IMR-90 (cell line): ENCODE measurements at regions not wholly inside any gene's neighbourhood (a gene's known extent, or its start where the extent isn't known, plus 50 kb on each side); places are given as distances from the start of the nearest gene placed in this dataset.
A peak's percentile ranks its signal among the peaks of the same experiment; 100 is the strongest.

Source experiments
- ATAC-seq: fragments of 200-7000 bp; cut with Tn5 transposase; 2 replicates; pipeline ENCODE4 v1.9.1; 2020; ENCODE audit warnings: low read depth, mild to moderate bottlenecking, moderate library complexity
- BruUV-seq: library from RNA; stranded (reverse); fragments of 400-500 nt; replicated peaks from 2 replicates; lab custom pipeline; 2021; lab: Mats Ljungman, UMichigan
- CTCF ChIA-PET: fragments of 300-600 bp; formaldehyde crosslinking; extraction: SDS; loops from one replicate; lab custom pipeline; 2021; ENCODE audit warnings: antibody characterized with exemption; lab: Yijun Ruan, JAX
- POLR2A ChIA-PET: fragments of 300-600 bp; sonication (Branson Sonifier 250); formaldehyde crosslinking; loops from one replicate; lab custom pipeline; 2022; ENCODE audit warnings: antibody characterized with exemption; ENCODE audit not compliant: unreplicated experiment; lab: Charles Lee
- DNase-seq: peaks from one replicate; pipeline ENCODE4 v3.0.0; 2013
- H2AFZ ChIP-seq: replicated peaks from 2 replicates; pipeline ENCODE3; 2013; ENCODE audit warnings: low read length, mild to moderate bottlenecking; ENCODE audit not compliant: poor library complexity
- H2AK5ac ChIP-seq: 2 replicates; pipeline ENCODE4 v1.6.1; 2013; ENCODE audit warnings: low read depth, low read length, inconsistent platforms
- H2AK9ac ChIP-seq: replicated peaks from 2 replicates; pipeline ENCODE3; 2013; ENCODE audit warnings: mild to moderate bottlenecking, low read depth, low read length, moderate library complexity; ENCODE audit not compliant: poor library complexity
- H2BK120ac ChIP-seq: 2 replicates; pipeline ENCODE4 v1.6.1; 2013; ENCODE audit warnings: low read depth, low read length, inconsistent platforms
- H2BK15ac ChIP-seq: 3 replicates; pipeline ENCODE4 v1.6.1; 2013; ENCODE audit warnings: low read depth, low read length, inconsistent platforms
- H2BK20ac ChIP-seq: 2 replicates; pipeline ENCODE4 v1.6.1; 2013; ENCODE audit warnings: low read depth, mild to moderate bottlenecking, inconsistent platforms, low read length, moderate library complexity
- H2BK5ac ChIP-seq: 2 replicates; pipeline ENCODE4 v1.6.1; 2013; ENCODE audit warnings: mild to moderate bottlenecking, low read depth, low read length, inconsistent platforms; ENCODE audit not compliant: poor library complexity, severe bottlenecking
- H3K14ac ChIP-seq: replicated peaks from 2 replicates; pipeline ENCODE4 v1.6.1; 2013; ENCODE audit warnings: low read depth, low read length, inconsistent platforms
- H3K18ac ChIP-seq: 2 replicates; pipeline ENCODE4 v1.6.1; 2013; ENCODE audit warnings: low read depth, low read length, control low read depth
- H3K23ac ChIP-seq: 2 replicates; pipeline ENCODE4 v1.6.1; 2013; ENCODE audit warnings: low read depth, low read length, inconsistent platforms
- H3K27ac ChIP-seq: 2 replicates; pipeline ENCODE4 v1.5.1; 2013; ENCODE audit warnings: mild to moderate bottlenecking, control low read depth, low read length; ENCODE audit not compliant: insufficient read depth
- H3K27me3 ChIP-seq: 2 replicates; pipeline ENCODE4 v1.6.1; 2013; ENCODE audit warnings: low read length; ENCODE audit not compliant: control insufficient read depth, insufficient read depth
- H3K36me3 ChIP-seq: 2 replicates; pipeline ENCODE4 v1.6.1; 2013; ENCODE audit warnings: low read length, mixed read lengths; ENCODE audit not compliant: control insufficient read depth, insufficient read depth
- H3K4ac ChIP-seq: 2 replicates; pipeline ENCODE4 v1.6.1; 2013; ENCODE audit warnings: low read depth, low read length, inconsistent platforms
- H3K4me1 ChIP-seq: 2 replicates; pipeline ENCODE4 v1.6.1; 2013; ENCODE audit warnings: low read length, mixed read lengths; ENCODE audit not compliant: control insufficient read depth, insufficient read depth
- H3K4me2 ChIP-seq: 2 replicates; pipeline ENCODE4 v1.6.1; 2013; ENCODE audit warnings: low read depth, mild to moderate bottlenecking, control low read depth, low read length, moderate library complexity
- H3K4me3 ChIP-seq: 2 replicates; pipeline ENCODE4 v1.5.1; 2013; ENCODE audit warnings: low read depth, mild to moderate bottlenecking, control low read depth, low read length, moderate library complexity; ENCODE audit not compliant: insufficient read depth
- H3K56ac ChIP-seq: 2 replicates; pipeline ENCODE4 v1.6.1; 2013; ENCODE audit warnings: low read length, inconsistent platforms; ENCODE audit not compliant: insufficient read depth; ENCODE audit errors: extremely low read depth
- H3K79me1 ChIP-seq, 2 experiments: 2 replicates each; pipeline ENCODE4 v1.6.1; 2013; ENCODE audit warnings: low read length in 2 of 2, inconsistent platforms in 1 of 2, low read depth in 1 of 2
- H3K9ac ChIP-seq: 2 replicates; pipeline ENCODE4 v1.6.1; 2013; ENCODE audit warnings: low read depth, low read length, control low read depth
- H3K9me1 ChIP-seq: 2 replicates; pipeline ENCODE4 v1.6.1; 2013; ENCODE audit warnings: low read length, inconsistent platforms; ENCODE audit not compliant: insufficient read depth
- H3K9me3 ChIP-seq: 2 replicates; pipeline ENCODE4 v1.6.1; 2013; ENCODE audit warnings: low read length; ENCODE audit not compliant: control insufficient read depth, insufficient read depth
- H4K20me1 ChIP-seq: 2 replicates; pipeline ENCODE4 v1.6.1; 2013; ENCODE audit warnings: low read length, inconsistent platforms; ENCODE audit not compliant: insufficient read depth
- H4K5ac ChIP-seq: 2 replicates; pipeline ENCODE4 v1.6.1; 2013; ENCODE audit warnings: mild to moderate bottlenecking, low read depth, low read length, control low read depth
- H4K8ac ChIP-seq, 2 experiments: 2 replicates each; pipeline ENCODE4 v1.6.1; 2013; ENCODE audit warnings: low read depth in 2 of 2, low read length in 2 of 2, control low read depth in 1 of 2, inconsistent platforms in 1 of 2
- H4K91ac ChIP-seq: 2 replicates; pipeline ENCODE4 v1.6.1; 2013; ENCODE audit warnings: low read depth, low read length, inconsistent platforms; ENCODE audit not compliant: insufficient read depth
- BHLHE40 ChIP-seq: fragments of 150-350 bp; IDR thresholded peaks from 2 replicates; pipeline ENCODE4 v1.6.1; 2016; ENCODE audit warnings: mild to moderate bottlenecking, low read depth, low read length
- CEBPB ChIP-seq: IDR thresholded peaks from 2 replicates; pipeline ENCODE4 v1.6.1; 2012; ENCODE audit warnings: low read depth, low read length, improper control_type of control experiment
- CTCF ChIP-seq: conservative IDR thresholded peaks from 2 replicates; pipeline ENCODE4 v1.5.1; 2012; ENCODE audit warnings: mild to moderate bottlenecking, low read depth, low read length, improper control_type of control experiment
- ELK1 ChIP-seq: fragments of 150-350 bp; IDR thresholded peaks from 2 replicates; pipeline ENCODE4 v1.6.1; 2016; ENCODE audit warnings: low read depth, mild to moderate bottlenecking, low read length, moderate library complexity, borderline replicate concordance
- FOS ChIP-seq: fragments of 150-350 bp; IDR thresholded peaks from 2 replicates; pipeline ENCODE4 v1.6.1; 2016; ENCODE audit warnings: low read depth, low read length
- MAFK ChIP-seq: IDR thresholded peaks from 2 replicates; pipeline ENCODE4 v1.6.1; 2012; ENCODE audit warnings: low read depth, low read length, improper control_type of control experiment
- MAZ ChIP-seq: IDR thresholded peaks from 2 replicates; pipeline ENCODE4 v1.6.1; 2012; ENCODE audit warnings: low read depth, mild to moderate bottlenecking, low read length, improper control_type of control experiment, moderate library complexity, borderline replicate concordance
- MXI1 ChIP-seq: IDR thresholded peaks from 2 replicates; pipeline ENCODE4 v1.6.1; 2012; ENCODE audit warnings: low read depth, mild to moderate bottlenecking, low read length, moderate library complexity, borderline replicate concordance
- NFE2L2 ChIP-seq: fragments of 150-350 bp; IDR thresholded peaks from 2 replicates; pipeline ENCODE4 v1.6.1; 2016; ENCODE audit warnings: low read depth, mild to moderate bottlenecking, low read length
- POLR2A ChIP-seq: IDR thresholded peaks from 2 replicates; pipeline ENCODE4 v1.6.1; 2012; ENCODE audit warnings: mild to moderate bottlenecking, low read depth, low read length
- RAD21 ChIP-seq: IDR thresholded peaks from 2 replicates; pipeline ENCODE4 v1.6.1; 2012; ENCODE audit warnings: low read length, improper control_type of control experiment
- RCOR1 ChIP-seq: IDR thresholded peaks from 2 replicates; pipeline ENCODE4 v1.6.1; 2012; ENCODE audit warnings: mild to moderate bottlenecking, low read length, improper control_type of control experiment; ENCODE audit not compliant: insufficient replicate concordance
- RFX5 ChIP-seq: IDR thresholded peaks from 2 replicates; pipeline ENCODE4 v1.8.0; 2012; ENCODE audit warnings: low read depth, mild to moderate bottlenecking, low read length, moderate library complexity
- SMC3 ChIP-seq: fragments of 150-350 bp; IDR thresholded peaks from 2 replicates; pipeline ENCODE4 v1.6.1; 2016; ENCODE audit warnings: low read depth, mild to moderate bottlenecking, antibody characterized with exemption, low read length, moderate library complexity
- USF2 ChIP-seq: fragments of 150-350 bp; IDR thresholded peaks from 2 replicates; pipeline ENCODE4 v1.6.1; 2017; ENCODE audit warnings: mild to moderate bottlenecking, antibody characterized with exemption, low read length, low read depth
- WGBS, 2 experiments: methylation state at CpG; one replicate each; pipeline versions ENCODE4 v1.1.5 to v1.1.7; 2013; ENCODE audit warnings: missing lambda C conversion rate in 2 of 2; ENCODE audit not compliant: insufficient read length in 1 of 2; ENCODE audit errors: extremely low coverage in 2 of 2; 5-methylcytosine and 5-hydroxymethylcytosine counted together
- dilution Hi-C: fragments of 300-500 bp; cut with HindIII; formaldehyde crosslinking; loops from one replicate; pipeline ENCODE4 v1.14.3; 2018; ENCODE audit warnings: low sequenced_read_pairs; ENCODE audit not compliant: unreplicated experiment
- in situ Hi-C: fragments of 300-500 bp; cut with MboI; formaldehyde crosslinking; loops from 3 replicates; pipeline ENCODE4 v1.14.3; 2019; ENCODE audit warnings: low sequenced_read_pairs, inconsistent platforms, mixed read lengths
- intact Hi-C: fragments of 100-400 bp; cut with micrococcal nuclease; formaldehyde crosslinking; loops from 2 replicates; pipeline ENCODE4 v1.10.0; 2022

- no peak overlapping the region for H3K4me3 ChIP-seq
- intact Hi-C loops, result no loop called here
- H3K79me1 ChIP-seq, result no peaks in the 10 kb centered on the region
- dilution Hi-C loops, result no loop called here
- in situ Hi-C loops, result no loop called here
- ATAC-seq, result no peak
- H2BK5ac ChIP-seq, result no peak overlapping the region
- no peak overlapping the region for H3K4ac ChIP-seq
- no CpG with 5 or more reads among the region's 3 CpGs for WGBS, 2 experiments
- no peak overlapping the region; the same call in 1 of the 2 replicates for H3K18ac ChIP-seq
- no peak overlapping the region for H2BK120ac ChIP-seq
- no peak for DNase-seq
- H3K14ac ChIP-seq, result no peak overlapping the region
- no peak overlapping the region for H2AK9ac ChIP-seq
- no peaks in the 10 kb centered on the region for H4K20me1 ChIP-seq
- H2AK5ac ChIP-seq, result no peak overlapping the region
- no peaks in the 10 kb centered on the region for H3K36me3 ChIP-seq
- no peak overlapping the region for H4K8ac ChIP-seq
- H2BK15ac ChIP-seq, result no peak overlapping the region
- no peak overlapping the region for H3K56ac ChIP-seq
- no peak overlapping the region for H4K5ac ChIP-seq
- POLR2A ChIA-PET, result no interaction called here
- no peaks in the 10 kb centered on the region; the same call in 1 of the 2 replicates for H3K9me3 ChIP-seq
- no peak overlapping the region for H3K23ac ChIP-seq
- no peak overlapping the region for H3K27ac ChIP-seq
- H3K4me1 ChIP-seq, result 0 out of 2 replicates have a peak, but pooled peaks cover 2% of the 10 kb centered on the region
- no peaks in the 10 kb centered on the region for H3K9me1 ChIP-seq
- TF ChIP-seq CEBPB (no peak), SMC3 (no peak), MAZ (no peak), ELK1 (no peak), NFE2L2 (no peak), RFX5 (no peak), POLR2A (no peak), MAFK (no peak), BHLHE40 (no peak), FOS (no peak), RCOR1 (no peak), MXI1 (no peak), RAD21 (no peak), CTCF (no peak), USF2 (no peak)
- no TSS peak for BruUV-seq
- 0 out of 2 replicates have a peak overlapping the region, but pooled peaks have one; percentile 20 for H2BK20ac ChIP-seq
- no peak overlapping the region for H3K4me2 ChIP-seq
- no peaks in the 10 kb centered on the region for H3K27me3 ChIP-seq
- H3K9ac ChIP-seq, result no peak overlapping the region
- H4K91ac ChIP-seq, result no peak overlapping the region
- CTCF ChIA-PET, result interaction anchor here (0.9 kb wide), 1 partner anchor 9 kb away, joined by 3 read pairs; no protein-coding TSS in a partner anchor
- H2AFZ ChIP-seq, result no peak overlapping the region
Observed at GRCh38 chr21:14842601-14843000, 222.2 kb downstream of the NRIP1 start.
